Neuron (in vitro differentiated cells): ENCODE measurements at regions not wholly inside any gene's neighbourhood (a gene's known extent, or its start where the extent isn't known, plus 50 kb on each side); places are given as distances from the start of the nearest gene placed in this dataset.
A peak's percentile ranks its signal among the peaks of the same experiment; 100 is the strongest.

Source experiments
- H2AFZ ChIP-seq: one replicate; pipeline ENCODE4 v1.6.1; 2013; ENCODE audit warnings: low read depth, mild to moderate bottlenecking, inconsistent platforms, low read length, moderate library complexity
- H3K27me3 ChIP-seq: one replicate; pipeline ENCODE4 v1.6.1; 2013; ENCODE audit warnings: low read length; ENCODE audit not compliant: insufficient read depth
- H3K36me3 ChIP-seq: one replicate; pipeline ENCODE4 v1.6.1; 2013; ENCODE audit warnings: low read length; ENCODE audit not compliant: insufficient read depth
- H3K4me1 ChIP-seq: one replicate; pipeline ENCODE4 v1.6.1; 2013; ENCODE audit warnings: low read length; ENCODE audit not compliant: insufficient read depth
- H3K4me3 ChIP-seq: 2 replicates; pipeline ENCODE4 v1.5.1; 2013; ENCODE audit warnings: mild to moderate bottlenecking, low read length, moderate library complexity
- H3K9me3 ChIP-seq: one replicate; pipeline ENCODE4 v1.6.1; 2013; ENCODE audit warnings: low read length

DNA sequence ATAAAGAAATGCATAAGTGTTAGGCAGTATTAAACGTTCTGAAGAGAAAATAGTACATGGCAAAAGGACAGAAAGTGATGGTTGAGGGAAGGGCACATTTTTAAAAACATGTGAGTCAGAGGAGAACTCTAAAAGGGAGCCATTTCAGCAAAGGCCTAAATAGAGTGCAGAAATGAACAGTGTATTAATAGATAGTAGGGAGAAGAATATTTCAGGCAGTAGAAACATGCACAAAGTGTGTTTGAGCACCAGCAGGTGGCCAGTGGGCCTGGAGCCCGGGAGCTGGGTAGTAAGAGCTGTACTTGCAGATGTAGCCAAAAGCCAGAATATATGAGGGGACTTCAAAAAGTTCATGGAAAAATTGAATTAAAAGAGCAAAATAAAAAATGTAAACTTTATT is 288.1 kb upstream of the FIGN start:
- H3K4me3 ChIP-seq: no peak overlapping the region
- H3K36me3 ChIP-seq: no peaks in the 10 kb centered on the region
- no peaks in the 10 kb centered on the region for H3K9me3 ChIP-seq
- H3K4me1 ChIP-seq: peaks cover 4% of the 10 kb centered on the region
- H3K27me3 ChIP-seq: no peaks in the 10 kb centered on the region
- no peak overlapping the region for H2AFZ ChIP-seq

DNA sequence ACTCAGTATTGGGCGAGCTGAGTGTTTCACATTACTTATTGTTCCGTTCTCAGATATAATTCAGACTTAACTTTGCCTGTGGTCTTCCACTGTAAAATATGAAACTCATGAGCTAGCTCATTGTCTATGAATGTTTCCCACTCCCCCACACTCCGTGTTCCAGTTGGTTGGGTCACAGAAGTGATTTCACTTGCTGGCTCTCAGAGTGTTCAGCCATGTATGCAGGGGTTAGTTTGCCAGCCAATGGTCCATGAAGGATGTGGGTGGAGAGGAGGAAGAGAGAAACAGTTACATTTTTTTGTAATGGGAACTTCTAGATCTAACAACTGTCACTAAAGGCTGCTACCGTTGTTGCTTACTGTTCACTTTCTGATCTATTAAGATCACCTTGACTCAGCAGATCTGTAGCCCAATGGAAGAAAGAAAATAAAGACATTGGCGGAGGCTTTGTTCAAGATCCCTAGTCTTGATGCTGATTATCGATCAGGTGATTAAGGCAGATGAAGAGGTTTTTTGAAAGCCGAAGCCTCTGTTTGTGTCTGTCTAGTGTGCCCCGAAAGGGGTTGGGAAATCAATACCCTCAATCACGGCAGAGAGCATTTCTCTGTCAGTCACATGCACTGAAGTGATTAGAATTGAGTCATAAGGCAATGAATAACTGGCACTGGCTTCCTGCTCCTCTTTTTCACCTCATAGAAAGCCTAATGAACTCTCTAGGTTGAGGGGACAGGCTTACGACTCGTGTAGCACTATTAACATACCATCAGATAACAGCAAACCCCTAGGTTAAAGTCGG is 279.7 kb upstream of the FIGN start:
- H3K36me3 ChIP-seq: no peaks in the 10 kb centered on the region
- no peak overlapping the region for H3K4me3 ChIP-seq
- no peaks in the 10 kb centered on the region for H3K27me3 ChIP-seq
- no peaks in the 10 kb centered on the region for H3K9me3 ChIP-seq
- H3K4me1 ChIP-seq: peaks cover 14% of the 10 kb centered on the region
- H2AFZ ChIP-seq: peak overlapping the region; percentile 40

DNA sequence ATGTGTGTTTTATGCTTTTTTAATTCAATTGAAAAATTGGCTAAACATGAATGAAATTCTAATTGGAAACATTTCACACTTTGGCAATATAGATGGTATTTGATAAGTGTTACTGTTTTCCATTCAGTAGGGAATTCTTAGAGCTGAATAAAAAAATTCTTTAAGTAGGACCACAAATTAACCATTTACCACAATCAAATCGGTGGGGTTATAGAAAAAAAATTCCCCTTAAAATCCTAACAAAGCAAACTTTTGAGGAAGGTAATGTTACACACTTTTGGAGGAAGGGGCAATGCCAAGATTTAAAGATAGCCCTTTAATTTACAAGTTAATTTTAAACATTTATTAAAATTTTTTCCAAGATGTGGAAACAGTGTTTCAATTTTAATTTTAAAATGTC is 279.0 kb upstream of the FIGN start:
- H2AFZ ChIP-seq: peak overlapping the region; percentile 70
- no peaks in the 10 kb centered on the region for H3K27me3 ChIP-seq
- no peaks in the 10 kb centered on the region for H3K36me3 ChIP-seq
- H3K4me3 ChIP-seq: no peak overlapping the region
- peaks cover 19% of the 10 kb centered on the region for H3K4me1 ChIP-seq
- H3K9me3 ChIP-seq: no peaks in the 10 kb centered on the region

DNA sequence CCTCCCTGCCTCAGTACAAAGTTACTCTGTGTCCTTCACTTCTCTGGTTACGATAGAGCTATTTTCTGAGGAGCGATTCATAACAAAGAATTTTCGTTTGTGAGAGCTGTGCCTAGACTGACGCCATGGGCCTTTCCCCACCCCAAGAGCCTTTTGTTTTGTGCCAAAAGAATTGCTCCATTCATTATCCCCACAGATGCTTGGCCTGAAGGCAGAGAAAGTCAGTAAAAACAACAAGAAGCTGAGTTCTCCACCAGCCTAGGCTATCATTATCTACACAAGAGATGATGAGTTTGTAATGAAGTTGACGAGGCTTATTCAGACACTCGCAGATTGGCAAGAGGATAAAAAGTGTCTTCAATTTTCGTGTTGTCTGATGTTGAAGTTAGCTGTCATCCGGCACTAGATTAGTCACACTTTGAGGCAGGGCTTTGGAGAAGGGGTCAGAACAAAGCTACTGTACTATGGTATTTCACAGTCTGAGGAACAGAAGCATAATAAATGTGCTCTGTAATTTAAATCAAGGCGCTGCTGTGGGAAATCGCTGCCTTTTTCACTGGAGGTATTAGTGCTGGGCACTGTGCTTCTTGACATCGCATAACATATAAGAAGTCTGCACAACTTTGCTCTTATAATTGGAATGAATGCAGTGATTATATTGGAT is 278.4 kb upstream of the FIGN start:
- peak overlapping the region; percentile 70 for H2AFZ ChIP-seq
- H3K4me1 ChIP-seq: peaks cover 21% of the 10 kb centered on the region
- H3K9me3 ChIP-seq: no peaks in the 10 kb centered on the region
- H3K36me3 ChIP-seq: no peaks in the 10 kb centered on the region
- peak overlapping the region; percentile 23 for H3K4me3 ChIP-seq
- no peaks in the 10 kb centered on the region for H3K27me3 ChIP-seq

DNA sequence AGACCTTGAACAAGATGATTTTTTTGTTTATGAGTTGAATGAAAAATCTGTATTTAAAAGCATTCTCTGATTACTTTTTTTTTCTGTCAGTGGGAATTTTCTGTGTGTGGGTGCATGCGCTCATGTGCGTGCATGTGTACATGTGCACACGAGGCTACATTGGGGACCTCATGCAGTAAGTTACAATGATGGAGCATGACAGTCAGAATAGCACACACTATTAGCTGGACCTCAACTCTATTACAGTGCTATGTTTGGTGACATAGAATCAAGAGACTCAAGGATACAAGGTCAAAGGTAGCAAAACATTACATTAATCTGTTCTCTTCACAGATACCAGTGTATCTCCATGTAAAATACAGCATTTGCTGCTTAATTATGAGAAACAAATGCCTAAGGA is 276.8 kb upstream of the FIGN start:
- Histone ChIP-seq H3K27me3 (no peaks in the 10 kb centered on the region), H3K9me3 (no peaks in the 10 kb centered on the region), H2AFZ (no peak overlapping the region), H3K4me3 (no peak overlapping the region), H3K36me3 (no peaks in the 10 kb centered on the region), H3K4me1 (peaks cover 21% of the 10 kb centered on the region)

DNA sequence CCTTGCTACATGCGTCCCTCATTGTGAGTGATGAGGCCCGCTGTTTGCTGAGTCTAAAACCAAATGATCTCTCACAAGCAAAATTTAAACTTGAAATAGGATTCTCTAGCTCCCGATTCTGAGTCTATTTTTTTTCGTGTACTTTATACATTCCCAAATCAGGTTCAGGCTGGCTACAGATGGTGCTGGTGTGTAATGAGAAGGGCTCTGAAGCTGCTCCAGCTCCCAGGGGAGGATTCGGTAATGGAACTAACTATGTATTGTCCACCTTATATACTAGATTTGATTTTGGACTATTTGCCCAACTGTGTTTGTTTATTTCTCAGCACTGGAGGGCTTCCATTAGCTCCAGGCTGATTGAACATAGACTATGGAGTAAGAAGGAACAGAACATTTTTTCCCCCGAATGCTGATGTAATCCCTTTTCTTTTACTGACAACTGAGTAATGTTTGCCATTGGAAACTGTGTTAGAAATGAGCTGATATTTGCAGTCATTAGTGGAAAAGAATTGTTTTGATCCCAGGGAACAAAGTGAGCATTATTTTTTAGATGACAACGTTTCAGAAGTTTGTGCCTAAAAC is 274.0 kb upstream of the FIGN start:
- Histone ChIP-seq H3K4me3 (no peak overlapping the region), H3K9me3 (no peaks in the 10 kb centered on the region), H3K4me1 (peaks cover 16% of the 10 kb centered on the region), H3K27me3 (no peaks in the 10 kb centered on the region), H2AFZ (peak overlapping the region; percentile 51), H3K36me3 (no peaks in the 10 kb centered on the region)

DNA sequence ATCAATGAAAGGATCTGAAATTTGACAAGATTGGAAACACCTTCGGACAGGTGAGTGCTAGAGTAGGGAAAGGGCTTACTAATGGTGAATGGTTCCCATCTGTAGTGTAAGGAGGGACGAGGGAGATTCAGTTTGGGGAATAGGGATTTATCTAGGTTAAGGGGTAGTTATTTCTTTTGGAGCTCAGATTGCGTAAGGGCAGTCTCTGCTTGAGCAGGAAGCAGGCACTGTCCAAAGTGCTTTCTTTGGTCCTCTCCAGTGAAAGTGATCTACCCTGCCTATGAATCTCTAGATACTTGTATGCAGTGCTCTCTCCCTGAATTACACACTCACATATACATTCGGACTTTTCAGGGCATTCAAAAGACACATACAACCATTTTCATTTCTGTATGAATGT is 272.9 kb upstream of the FIGN start:
- no peaks in the 10 kb centered on the region for H3K27me3 ChIP-seq
- no peaks in the 10 kb centered on the region for H3K9me3 ChIP-seq
- no peak overlapping the region for H2AFZ ChIP-seq
- no peaks in the 10 kb centered on the region for H3K36me3 ChIP-seq
- peaks cover 6% of the 10 kb centered on the region for H3K4me1 ChIP-seq
- no peak overlapping the region for H3K4me3 ChIP-seq

DNA sequence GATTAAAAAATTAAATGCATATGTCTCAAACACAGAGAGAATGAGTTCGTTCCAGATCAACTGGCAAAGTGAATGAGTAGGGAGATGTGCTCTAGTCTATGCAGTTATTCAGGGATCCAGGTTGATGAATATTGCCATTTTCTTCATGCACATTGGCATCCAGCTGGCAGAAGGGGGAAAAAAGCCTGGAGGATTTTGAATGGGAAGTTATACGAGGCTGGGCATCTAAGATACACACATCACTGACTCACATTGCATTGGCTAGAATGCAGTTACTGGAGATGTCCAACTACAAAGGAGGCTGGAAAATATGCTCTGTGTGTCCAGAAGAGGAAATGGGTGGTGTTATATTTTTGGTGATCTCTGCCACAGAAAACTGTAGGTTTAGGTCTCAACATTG is 270.9 kb upstream of the FIGN start:
- peaks cover 6% of the 10 kb centered on the region for H3K4me1 ChIP-seq
- H3K4me3 ChIP-seq: no peak overlapping the region
- H2AFZ ChIP-seq: no peak overlapping the region
- no peaks in the 10 kb centered on the region for H3K36me3 ChIP-seq
- H3K27me3 ChIP-seq: no peaks in the 10 kb centered on the region
- H3K9me3 ChIP-seq: no peaks in the 10 kb centered on the region

DNA sequence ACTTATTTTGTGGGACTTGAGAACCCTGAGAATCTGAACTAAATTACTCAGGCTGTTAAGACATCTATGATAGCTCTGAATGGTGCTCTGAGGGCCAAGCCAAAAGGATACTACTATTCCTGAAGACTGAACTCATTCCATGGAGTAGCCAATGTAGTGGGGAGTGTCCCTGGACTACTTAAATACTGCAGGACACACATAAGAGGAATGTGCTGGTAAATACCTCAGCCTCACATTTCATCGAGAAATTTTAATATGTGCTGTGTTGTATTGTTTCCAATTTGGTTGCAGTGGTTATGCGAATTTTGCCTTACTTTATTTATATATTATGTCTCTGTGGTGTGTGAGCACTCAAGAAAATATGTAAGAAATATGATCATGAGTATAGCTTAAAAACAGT is 264.4 kb upstream of the FIGN start:
- Histone ChIP-seq H3K27me3 (no peaks in the 10 kb centered on the region), H3K4me1 (peaks cover 5% of the 10 kb centered on the region), H2AFZ (no peak overlapping the region), H3K9me3 (no peaks in the 10 kb centered on the region), H3K36me3 (no peaks in the 10 kb centered on the region), H3K4me3 (no peak overlapping the region)

DNA sequence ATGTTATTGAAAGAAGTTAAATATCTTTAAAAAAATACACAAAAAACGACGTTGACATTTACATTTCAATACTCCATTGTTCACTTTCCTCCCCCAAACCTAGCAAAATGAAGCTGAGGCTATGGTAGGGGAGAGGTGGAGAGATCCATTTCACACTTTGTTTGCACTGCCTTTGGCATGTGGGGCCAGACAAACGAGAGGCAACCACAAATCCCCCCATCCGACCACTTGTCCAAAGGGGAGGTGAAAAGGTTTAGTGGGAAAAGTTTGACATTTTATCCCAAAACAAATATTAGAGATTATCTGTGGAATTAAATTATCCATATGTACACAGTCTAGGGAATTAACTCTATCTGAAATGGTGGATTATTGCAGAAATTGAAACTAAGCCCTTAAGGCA is 261.7 kb upstream of the FIGN start:
- H3K4me3 ChIP-seq: no peak overlapping the region
- H3K9me3 ChIP-seq: no peaks in the 10 kb centered on the region
- H3K27me3 ChIP-seq: no peaks in the 10 kb centered on the region
- H2AFZ ChIP-seq: peak overlapping the region; percentile 45
- H3K36me3 ChIP-seq: no peaks in the 10 kb centered on the region
- peaks cover 5% of the 10 kb centered on the region for H3K4me1 ChIP-seq

DNA sequence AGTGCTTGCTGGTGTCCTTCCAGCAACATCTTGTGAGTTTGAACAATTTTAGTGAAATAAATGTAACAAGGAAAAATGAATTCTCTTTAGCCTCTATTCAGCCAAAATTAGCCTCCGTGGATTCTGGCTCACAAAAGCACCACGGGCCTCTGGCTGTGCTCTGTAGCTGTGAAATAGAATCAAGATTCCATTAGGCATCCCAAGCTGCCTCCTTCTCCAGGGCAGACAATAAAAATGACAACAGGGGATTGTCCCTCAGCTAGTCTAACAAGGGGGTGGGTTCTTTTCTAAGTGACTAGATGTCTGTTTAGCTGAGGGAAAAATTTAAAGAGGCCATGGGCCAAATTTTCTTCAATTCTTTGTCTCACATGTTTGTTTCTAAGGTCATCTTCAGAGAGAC is 254.7 kb upstream of the FIGN start:
- Histone ChIP-seq H3K4me3 (no peak overlapping the region), H2AFZ (peak overlapping the region; percentile 74), H3K27me3 (no peaks in the 10 kb centered on the region), H3K4me1 (peaks cover 34% of the 10 kb centered on the region), H3K36me3 (no peaks in the 10 kb centered on the region), H3K9me3 (no peaks in the 10 kb centered on the region)

DNA sequence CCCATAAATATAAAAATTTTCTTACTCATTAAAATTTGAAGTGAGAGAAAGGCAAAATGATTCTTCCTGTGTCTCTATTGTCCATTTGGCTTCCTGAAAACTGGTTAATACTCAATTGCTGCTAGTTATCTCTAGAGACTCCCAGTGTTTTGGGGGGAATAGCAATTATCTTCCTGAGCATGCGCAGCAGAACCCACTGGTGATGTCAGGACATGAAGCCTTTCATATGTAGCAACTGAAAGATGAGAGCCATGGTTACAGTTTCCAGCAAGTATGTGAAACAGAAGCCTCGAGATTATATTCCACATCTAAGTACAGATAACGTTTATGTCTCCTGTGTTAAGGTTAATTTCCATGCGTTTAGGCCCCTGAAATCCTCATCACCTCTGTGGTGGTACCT is 254.3 kb upstream of the FIGN start:
- no peak overlapping the region for H3K4me3 ChIP-seq
- peak overlapping the region; percentile 74 for H2AFZ ChIP-seq
- peaks cover 36% of the 10 kb centered on the region for H3K4me1 ChIP-seq
- H3K36me3 ChIP-seq: no peaks in the 10 kb centered on the region
- no peaks in the 10 kb centered on the region for H3K9me3 ChIP-seq
- no peaks in the 10 kb centered on the region for H3K27me3 ChIP-seq

DNA sequence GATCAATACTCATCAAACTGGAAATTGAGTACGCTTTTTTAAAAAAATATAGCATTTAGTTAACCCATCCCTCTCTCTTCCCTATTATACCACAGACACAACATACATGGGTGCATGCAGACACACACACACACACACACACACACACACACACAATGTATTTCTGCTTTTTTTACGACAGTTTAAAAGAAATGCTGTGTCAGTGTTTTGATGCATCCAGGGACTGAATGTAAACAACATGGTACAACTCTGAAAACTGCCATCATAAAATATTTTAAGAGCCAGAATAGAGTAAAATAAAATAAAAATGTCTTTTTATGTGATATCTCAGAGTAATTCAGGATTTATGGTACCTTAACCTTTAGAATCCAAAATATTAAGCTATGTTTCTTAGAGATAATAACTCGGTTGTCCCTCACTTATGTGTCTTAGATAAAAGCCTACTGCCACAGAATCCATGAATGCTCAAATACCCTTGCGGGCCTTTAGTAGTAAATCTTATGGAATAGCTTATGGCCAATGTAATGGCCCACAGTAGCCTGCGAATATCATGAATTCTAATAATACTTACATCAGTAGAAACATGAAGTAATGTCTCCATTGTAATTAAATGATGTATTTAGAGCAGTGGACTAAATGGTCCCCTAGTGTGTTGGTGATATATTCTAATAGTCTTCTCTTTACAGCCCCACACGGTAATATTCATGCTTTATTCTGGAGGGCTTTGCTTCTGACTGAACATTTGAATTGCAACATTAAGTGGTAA is 251.6 kb upstream of the FIGN start:
- H3K9me3 ChIP-seq: no peaks in the 10 kb centered on the region
- no peaks in the 10 kb centered on the region for H3K36me3 ChIP-seq
- no peak overlapping the region for H3K4me3 ChIP-seq
- H3K4me1 ChIP-seq: peaks cover 38% of the 10 kb centered on the region
- H2AFZ ChIP-seq: no peak overlapping the region
- H3K27me3 ChIP-seq: no peaks in the 10 kb centered on the region
